GM18511 (cell line): ENCODE measurements at regions not wholly inside any gene's neighbourhood (a gene's known extent, or its start where the extent isn't known, plus 50 kb on each side); places are given as distances from the start of the nearest gene placed in this dataset.
"Not testable (repeated sequence)": the region's sequence is repeated elsewhere in the genome, so short reads cannot be mapped to it uniquely, and the experiment has no call there.

Source experiments
- ATAC-seq: cut with Tn5 transposase; IDR thresholded peaks from one replicate; pipeline ENCODE4 v1.9.1; 2021; ENCODE audit warnings: mild to moderate bottlenecking, moderate library complexity; ENCODE audit not compliant: unreplicated experiment

DNA sequence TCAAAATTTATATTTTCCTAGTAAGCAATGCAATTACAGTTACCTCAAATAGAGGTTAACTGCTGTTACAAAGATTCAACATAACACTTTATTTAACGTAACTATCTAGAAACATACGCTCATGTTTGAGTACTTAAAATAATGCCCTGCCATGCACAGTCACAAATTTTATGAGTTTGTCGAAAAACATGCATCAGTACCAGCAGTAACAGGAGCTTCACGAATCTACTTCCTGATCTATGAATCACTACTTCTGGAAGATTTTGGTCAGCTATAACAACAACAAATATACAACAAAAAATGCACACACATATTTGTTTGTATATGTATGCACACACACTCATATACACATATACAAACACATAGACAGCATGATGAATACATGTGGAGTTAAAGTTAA is 881.8 kb downstream of the FSCB start:
- no peak for ATAC-seq

DNA sequence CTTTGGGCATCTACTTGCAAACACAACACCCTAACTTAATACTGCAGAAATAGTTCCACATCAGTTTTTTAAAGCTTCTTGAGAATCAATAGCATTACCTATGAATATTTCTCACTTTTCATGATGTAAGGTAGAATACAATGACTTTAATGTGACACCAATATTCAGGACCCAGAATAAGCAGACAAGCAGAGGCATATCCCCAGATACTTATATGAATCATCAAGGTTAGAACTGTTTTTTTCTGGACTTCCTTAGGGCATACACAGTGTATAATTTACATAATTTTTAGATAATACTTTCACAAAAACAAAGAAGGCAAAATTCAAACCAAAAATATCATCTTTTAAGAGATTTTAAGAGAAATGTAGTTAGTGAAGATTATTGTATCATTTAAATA is 885.8 kb downstream of the FSCB start:
- no peak for ATAC-seq

DNA sequence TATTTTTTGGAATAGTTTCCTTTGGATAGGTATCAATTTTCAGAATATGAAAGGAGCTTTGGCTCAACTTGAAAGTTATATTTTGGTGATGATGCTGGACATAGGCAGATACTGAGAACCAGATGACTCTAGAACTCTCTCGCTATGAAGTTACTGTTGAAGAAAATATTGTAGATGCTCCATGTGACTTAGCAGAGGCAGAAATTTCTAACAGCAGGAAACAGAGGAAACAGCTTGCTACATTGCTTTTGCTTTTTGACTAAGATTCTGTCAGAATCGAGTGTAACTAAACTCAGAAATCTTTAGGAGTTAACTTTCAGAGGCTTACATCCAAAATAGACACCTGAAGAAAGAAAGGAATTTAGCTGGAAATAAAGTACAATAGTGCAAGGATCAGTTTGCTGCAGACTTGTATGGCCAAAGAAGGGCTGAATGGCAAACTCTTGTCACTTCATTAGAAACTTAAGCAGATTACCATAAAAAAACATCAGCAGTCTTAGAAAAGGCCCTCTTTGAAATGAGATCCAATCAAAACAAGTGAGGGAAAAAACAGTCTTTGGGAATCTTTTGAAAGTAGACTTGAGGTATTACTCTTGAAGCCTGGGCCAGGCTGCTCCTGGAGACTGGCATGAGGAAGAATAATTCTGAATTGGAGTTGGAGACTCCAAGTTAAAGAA is 911.8 kb downstream of the FSCB start:
- ATAC-seq, result no peak

DNA sequence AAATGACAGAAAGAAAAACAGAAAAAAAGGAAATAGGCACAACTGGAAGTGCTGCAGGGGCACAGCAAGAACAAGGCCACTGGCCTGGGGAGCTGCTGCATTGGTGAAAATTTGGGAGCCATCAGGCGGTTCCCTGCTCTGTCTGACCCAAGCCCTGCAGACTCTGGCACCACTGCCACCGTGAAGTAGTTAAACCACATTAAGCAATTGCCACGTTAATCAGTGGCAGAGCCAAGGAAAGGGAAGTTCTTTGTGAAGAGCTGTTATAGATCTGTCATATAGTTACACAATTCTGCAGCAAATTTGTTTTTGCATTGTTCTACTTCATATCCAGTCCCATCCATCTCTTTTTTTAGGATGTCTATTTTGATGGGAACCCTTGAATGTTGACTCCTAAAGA is 915.3 kb downstream of the FSCB start:
- ATAC-seq, result no peak

DNA sequence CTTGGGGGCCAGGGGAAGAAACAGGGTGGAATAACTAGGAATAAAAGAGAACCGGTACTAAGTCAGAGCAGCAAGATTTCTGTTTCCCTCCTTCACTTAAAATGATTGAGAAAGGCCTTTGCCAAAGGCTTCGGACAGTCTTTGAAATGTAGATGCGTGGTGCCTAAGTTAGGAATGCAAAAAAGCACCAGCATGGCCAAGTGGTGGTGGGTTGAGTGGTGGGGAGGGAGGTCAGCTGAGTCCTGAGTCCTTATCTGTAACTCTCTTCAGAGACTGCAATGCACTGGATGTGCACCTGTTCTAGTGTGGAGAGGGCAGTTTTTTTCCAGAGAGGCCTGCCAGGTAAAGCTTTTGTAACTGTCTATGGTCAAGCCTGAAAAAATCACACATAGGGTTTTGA is 919.9 kb downstream of the FSCB start:
- ATAC-seq, result no peak

DNA sequence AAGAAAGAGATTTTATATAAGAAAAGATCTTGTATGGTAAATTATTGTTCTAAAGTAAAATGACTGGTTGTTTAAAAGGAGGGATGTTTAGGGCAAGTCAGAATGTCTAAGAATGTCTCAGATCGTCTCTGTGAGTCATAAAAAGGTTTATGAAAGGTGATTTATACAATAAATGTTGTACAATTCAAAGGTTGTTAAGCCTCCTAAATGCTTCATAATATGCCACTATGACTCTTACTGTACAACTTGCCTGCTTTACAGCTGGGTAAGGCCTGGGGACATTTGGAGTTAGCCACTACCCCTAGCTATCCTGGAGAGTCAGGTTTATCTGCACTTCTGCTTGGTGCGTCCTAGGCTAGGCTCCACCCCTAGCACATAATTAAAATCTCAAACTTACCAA is 927.4 kb downstream of the FSCB start:
- no peak for ATAC-seq

DNA sequence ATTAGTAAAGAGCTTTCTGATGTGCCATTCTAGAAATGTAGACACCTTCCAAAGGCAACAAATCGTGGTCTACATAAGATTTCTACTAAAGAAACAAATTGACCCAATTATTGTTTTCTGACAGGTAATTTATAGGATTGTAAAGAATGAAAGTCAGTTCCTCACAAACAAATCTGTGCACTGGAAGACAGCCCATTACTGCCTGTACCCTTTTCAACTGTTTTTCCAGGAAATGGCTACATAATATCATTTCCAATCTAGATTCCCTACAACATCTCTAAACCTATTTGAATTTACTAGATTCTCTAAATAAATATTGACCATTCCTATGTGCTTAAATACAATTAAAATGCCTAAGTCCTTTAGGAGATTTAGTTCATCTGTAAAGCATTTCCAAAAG is 939.1 kb downstream of the FSCB start:
- no peak for ATAC-seq

DNA sequence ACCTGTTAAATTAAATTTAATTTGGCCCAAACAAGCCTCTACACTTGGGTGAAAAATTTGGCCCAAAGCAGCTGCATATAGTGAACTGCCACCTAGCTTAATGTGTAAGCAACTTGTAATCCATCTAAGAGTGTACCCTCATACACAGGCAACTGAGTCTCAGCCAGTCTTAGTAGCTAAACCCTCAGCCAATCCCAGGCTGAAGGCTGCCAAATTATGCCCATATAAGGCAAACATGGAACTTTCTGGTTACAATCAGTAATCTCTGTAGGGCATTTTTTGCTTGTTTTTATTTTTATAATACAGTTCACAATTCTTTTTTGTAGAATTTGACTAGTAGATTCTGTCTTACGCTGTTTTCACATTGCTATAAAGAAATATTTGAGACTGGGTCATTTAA is 958.7 kb downstream of the FSCB start:
- ATAC-seq, result no peak

DNA sequence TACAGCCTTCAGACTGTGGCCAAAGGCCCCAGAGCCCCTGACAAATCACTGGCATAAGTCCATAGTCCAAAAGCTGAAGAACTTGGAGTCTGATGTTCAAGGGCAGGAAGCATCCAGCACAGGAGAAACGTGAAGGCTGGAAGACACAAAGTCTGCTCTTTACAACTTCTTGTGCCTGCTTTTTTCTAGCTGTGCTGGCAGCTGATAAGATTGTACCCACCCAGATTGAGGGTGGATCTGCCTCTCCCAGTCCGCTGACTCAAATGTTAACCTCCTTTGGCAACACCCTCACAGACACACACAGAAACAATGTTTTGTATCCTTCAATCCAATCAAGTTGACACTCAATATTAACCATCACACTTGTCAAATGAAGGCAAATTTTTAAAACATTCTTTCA is 959.5 kb downstream of the FSCB start:
- ATAC-seq, result not testable (repeated sequence)

DNA sequence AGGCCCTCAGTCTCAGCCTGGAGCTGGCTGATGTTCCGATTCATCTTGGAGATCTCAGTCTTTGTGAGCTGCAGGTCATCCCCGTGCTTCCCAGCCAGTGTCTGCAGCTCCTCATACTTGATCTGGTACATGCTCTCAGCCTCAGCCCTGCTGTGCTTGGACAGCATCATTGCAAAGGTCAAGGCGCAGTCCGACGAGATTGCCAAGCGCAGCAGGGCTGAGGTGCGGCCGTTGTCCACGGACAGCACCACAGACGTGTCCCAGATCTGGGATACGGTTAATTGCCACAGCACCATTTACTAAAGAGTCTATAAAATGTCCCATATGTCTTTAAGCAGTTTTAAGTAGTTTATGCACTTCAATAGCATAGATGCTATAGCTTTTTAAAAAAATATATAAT is 965.7 kb downstream of the FSCB start:
- no peak for ATAC-seq

DNA sequence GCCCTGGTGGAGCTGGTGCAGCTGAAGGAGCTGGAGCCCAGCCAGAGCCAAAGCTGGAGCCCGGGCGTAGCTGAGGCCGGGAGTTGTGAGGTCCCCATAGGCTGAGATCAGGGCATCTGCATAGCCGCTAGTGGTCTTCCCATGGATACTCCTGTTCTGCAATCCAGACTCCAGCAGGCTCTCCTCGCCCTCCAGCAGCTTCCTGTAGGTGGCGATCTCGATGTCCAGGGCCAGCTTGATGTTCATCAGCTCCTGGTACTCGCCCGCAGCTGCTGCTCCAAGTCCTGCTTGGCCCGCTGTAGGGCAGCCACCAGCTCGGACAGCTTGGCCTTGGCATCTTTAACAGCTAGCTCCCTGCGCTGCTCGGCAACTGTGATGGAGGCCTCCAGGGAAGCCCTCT is 966.1 kb downstream of the FSCB start:
- no peak for ATAC-seq

DNA sequence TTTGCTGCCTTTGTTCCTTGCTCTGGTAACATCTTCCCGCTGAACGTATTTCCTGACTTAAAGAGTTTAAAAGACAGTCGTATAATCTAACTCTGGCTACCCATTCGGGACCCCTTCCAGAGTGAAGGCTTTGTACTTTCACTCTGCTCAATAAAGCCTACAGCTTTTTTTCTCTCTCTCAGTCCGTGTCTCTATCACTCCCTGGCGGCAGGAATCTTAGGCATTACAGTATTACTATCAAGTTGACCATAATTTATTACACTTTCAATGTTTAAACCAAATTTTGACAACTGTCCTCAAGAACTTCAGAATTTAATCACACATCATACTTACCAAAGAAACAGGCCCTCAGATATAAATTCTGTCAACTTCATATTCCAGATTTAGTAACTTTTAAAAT is 967.9 kb downstream of the FSCB start:
- ATAC-seq, result no peak

DNA sequence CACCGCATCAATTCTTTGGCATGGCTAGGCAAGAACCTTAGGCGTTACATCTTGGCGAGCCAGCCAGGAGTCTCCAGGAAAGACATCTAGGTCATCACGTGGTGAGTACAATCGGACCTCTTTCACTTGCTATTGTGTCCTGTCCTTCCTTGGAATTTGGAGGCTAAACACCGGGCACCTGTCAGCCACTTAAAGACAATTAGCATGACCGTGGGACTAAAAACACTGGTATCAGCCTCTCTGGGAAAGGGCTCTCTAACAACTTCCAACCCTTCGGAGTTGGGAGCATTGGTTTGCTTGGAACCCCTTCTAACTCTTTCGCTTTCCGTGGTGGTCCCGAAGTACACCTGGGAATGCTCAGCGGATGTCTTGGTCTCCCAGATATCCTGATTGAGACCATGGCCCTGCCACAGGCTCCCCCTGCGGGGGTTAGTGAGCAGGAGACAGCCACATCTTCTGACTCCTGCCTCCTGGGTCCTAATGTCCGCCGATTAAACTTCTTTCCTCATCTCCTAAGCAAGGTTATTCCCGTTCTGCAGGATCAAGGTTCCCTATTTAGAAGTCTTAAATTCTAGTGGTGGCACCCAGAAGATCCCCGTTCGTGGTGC is 971.7 kb downstream of the FSCB start:
- no peak for ATAC-seq

DNA sequence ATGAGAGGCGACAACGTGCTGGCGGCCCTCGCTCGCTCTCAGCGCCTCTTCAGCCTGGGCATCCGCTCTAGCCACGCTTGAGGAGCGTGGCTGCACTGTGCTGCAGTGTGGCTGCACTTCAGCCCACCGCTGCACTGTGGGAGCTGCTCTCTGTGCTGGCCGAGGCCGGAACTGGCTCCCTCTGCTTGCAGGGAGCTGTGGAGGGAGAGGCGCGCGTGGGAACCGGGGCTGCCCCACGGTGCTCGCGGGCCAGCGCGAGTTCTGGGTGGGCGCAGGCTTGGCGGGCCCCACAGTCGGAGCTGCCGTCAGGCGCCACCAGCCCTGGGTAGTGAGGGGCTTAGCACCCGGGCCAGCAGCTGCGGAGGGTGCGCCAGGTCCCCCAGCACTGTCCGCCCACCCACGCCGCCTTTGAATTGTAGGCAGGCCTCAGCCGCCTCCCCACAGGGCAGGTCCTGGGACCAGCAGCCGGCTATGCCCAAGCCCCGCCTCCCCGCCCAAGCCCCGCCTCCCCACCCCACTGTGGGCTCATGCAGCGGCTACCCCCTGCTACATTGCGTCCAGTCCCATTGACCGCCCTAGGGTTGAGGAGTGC is 974.2 kb downstream of the FSCB start:
- ATAC-seq, result no peak

DNA sequence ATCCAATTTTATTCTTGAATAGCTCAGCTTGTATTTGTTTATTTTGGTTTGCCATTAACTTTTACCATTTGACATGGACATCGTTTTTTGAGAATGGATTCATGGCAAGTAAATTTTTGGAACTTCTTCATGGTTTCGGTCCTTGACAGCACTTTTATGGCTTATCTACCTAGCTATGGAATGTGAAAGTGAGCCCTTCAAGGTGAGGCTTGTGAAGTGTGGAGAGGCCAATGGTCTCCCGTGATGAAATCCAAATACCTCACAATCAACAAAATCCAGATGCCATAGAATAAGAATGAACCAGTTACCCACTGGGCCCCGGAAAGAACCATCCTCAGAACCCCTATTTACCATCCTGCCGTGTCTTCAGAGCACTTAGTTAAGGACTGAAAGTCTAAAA is 978.8 kb downstream of the FSCB start:
- no peak for ATAC-seq

DNA sequence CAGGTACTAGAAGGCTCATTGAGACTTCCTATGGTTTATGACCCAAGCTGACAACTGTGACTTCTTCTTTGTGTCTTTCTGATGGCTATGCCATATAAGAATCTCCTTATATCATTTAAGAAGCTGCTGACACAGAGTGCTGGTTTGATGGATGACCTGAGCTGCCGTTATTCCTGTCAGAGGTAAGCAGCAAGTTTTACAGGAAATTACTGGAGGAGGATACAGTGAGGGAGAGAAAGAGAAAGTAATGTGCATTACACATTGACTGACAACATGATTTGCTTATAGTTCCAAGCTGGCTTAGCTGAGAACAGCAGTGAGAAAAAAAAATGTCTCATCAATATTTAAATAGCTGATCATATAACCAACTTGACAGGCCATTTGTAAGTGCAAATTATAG is 981.4 kb downstream of the FSCB start:
- no peak for ATAC-seq

DNA sequence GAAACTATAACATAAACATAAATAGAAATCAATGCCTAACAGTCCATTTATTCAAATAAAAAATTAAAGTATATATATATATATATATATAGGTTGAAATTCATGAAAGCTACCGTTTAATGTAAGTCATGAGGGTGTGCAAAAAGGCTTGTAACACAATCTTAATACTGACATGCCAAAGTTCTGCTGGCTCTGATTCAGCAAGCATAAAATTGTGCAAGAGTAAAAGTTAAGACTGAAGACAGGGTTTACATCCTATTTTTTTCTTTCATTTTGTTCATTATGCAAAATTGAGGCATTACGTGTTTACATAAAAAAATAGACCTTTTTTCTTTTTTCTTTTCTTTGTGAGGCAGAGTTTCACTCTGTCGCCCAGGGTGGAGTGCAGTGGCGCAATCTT is 984.2 kb downstream of the FSCB start:
- ATAC-seq, result no peak

DNA sequence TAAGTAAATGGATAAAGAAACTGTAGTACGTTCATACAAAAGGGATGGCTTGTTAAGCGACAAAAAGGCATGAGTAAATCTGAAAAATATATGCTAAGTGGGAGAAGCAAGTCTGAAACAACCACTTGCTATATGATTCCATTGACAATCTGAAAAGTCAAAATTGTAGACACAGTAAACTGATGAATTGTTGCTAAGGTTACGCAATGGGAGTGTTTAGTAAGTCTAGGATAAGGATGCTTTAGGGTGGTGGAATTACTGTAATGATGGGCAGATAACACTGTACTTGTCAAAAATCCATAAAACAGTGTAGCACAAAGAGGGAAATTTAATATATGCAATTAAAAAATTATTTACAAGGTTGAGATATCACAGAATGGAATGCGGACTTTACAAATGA is 984.9 kb downstream of the FSCB start:
- no peak for ATAC-seq

DNA sequence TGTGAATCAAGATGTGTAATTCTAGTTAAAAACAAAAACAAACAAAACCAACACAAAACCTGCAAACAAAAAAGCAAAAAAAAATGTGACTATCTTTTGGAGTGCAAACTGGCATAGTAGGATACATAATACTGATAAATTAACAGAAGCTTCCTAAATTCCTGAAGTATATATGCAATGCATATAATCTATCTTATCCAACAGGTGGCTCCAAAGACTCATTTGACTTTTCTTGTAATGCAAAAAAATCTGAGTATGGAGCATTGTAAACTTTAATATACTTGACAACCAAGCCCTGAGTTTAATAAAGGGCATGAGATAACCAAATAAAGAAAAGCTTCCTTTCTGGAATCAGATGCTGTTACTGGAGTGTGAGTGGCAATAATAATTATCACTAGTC is 1003.6 kb downstream of the FSCB start:
- no peak for ATAC-seq

DNA sequence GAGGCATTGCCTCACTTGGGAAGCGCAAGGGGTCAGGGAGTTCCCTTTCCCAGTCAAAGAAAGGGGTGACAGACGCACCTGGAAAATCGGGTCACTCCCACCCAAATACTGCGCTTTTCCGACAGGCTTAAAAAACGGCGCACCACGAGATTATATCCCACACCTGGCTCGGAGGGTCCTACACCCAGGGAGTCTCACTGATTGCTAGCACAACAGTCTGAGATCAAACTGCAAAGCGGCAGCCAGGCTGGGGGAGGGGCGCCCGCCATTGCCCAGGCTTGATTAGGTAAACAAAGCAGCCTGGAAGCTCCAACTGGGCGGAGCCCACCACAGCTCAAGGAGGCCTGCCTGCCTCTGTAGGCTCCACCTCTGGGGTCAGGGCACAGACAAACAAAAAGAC is 1014.7 kb downstream of the FSCB start:
- ATAC-seq, result not testable (repeated sequence)

DNA sequence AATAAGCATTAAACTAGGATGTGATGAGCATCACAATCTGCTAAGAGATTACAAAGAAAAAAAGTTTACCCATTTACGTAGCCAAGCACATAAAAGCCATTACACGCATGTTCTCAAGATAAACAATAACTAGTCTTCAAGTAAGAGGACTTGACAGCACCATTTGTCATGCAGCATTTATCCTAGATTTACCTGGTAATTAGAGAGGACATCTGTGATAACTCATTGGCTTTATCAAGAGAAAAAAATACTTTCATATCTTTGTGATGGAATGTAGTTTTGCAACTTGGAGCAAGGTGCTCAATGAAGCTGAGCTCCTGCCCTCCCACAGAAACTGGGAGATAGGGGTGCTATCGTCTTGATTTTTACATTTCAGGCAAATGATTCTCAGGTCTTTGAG is 1023.7 kb downstream of the FSCB start:
- no peak for ATAC-seq

DNA sequence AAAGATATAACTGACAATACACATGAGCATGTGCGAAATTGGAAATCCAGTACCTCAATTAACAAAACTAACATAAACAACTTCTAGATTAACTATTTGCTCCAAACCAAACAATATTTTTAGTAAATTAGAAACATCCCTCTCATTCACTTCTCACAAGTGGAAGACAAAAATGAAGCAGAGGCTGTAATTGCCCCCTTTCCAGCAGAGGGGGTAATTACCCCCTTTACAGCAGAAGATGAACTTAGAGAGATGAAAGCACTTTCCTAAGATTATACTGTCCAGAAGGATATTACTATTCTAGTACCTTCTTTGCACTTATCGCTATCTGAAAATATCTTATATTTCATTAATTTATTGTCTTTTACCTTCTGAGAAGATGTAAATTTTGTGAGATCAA is 1025.2 kb downstream of the FSCB start:
- no peak for ATAC-seq

DNA sequence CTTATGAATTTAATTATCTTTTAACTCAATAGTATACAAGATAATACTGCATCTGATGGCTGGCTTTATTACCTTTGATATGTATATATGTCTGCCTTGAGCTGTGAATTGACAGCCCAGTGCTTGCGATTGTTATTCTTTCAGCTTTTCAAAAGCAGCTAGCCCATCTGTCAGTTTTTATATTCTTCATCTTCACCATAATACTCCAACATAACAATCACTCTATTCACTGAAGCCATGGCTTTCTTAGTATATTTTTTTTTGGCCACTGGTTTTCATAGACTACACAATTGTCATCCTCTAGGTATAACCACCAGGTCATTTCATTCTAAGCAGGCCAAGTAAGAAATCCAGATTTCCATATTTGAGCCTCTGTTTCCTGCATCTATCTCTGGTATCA is 1026.1 kb downstream of the FSCB start:
- ATAC-seq, result no peak
